GM18907 (cell line): ENCODE measurements at regions not wholly inside any gene's neighbourhood (a gene's known extent, or its start where the extent isn't known, plus 50 kb on each side); places are given as distances from the start of the nearest gene placed in this dataset.
A peak's percentile ranks its signal among the peaks of the same experiment; 100 is the strongest.
"Not testable (repeated sequence)": the region's sequence is repeated elsewhere in the genome, so short reads cannot be mapped to it uniquely, and the experiment has no call there.

Experiments
- ATAC-seq: cut with Tn5 transposase; IDR thresholded peaks from one replicate; pipeline ENCODE4 v1.9.1; 2021; ENCODE audit warnings: mild to moderate bottlenecking, moderate library complexity; ENCODE audit not compliant: unreplicated experiment

- ATAC-seq, result no peak
Observed at GRCh38 chr2:187985195-187985594, 306.5 kb upstream of the GULP1 start.

- no peak for ATAC-seq
Observed at GRCh38 chr2:187985923-187986322, 305.8 kb upstream of the GULP1 start.

- no peak for ATAC-seq
Observed at GRCh38 chr2:187986390-187987105, 305.1 kb upstream of the GULP1 start.

GRCh38 chr2:187988348-187988747 lies 303.3 kb upstream of the GULP1 start:
- ATAC-seq, result no peak

- no peak for ATAC-seq
Observed at GRCh38 chr2:187989925-187990623, 301.6 kb upstream of the GULP1 start.

- no peak for ATAC-seq
Observed at GRCh38 chr2:187991389-187991788, 300.3 kb upstream of the GULP1 start.

- peak; percentile 51 for ATAC-seq
Observed at GRCh38 chr2:187994464-187995331, 297.0 kb upstream of the GULP1 start.

GRCh38 chr2:187995556-187995955 lies 296.1 kb upstream of the GULP1 start:
- ATAC-seq, result no peak

- no peak for ATAC-seq
Observed at GRCh38 chr2:187996630-187997029, 295.0 kb upstream of the GULP1 start.

GRCh38 chr2:188000189-188000588 lies 291.5 kb upstream of the GULP1 start:
- no peak for ATAC-seq

- ATAC-seq, result no peak
Observed at GRCh38 chr2:188003800-188004199, 287.9 kb upstream of the GULP1 start.

GRCh38 chr2:188013767-188014166 lies 277.9 kb upstream of the GULP1 start:
- no peak for ATAC-seq

- no peak for ATAC-seq
Observed at GRCh38 chr2:188016917-188017316, 274.8 kb upstream of the GULP1 start.

- ATAC-seq, result no peak
Observed at GRCh38 chr2:188022389-188022788, 269.3 kb upstream of the GULP1 start.

GRCh38 chr2:188023035-188023434 lies 268.6 kb upstream of the GULP1 start:
- no peak for ATAC-seq

- ATAC-seq, result no peak
Observed at GRCh38 chr2:188024811-188025210, 266.9 kb upstream of the GULP1 start.

- ATAC-seq, result no peak
Observed at GRCh38 chr2:188028739-188029138, 262.9 kb upstream of the GULP1 start.

- no peak for ATAC-seq
Observed at GRCh38 chr2:188032306-188032705, 259.4 kb upstream of the GULP1 start.

- no peak for ATAC-seq
Observed at GRCh38 chr2:188032786-188033185, 258.9 kb upstream of the GULP1 start.

- not testable (repeated sequence) for ATAC-seq
Observed at GRCh38 chr2:188033240-188033639, 258.4 kb upstream of the GULP1 start.

- ATAC-seq, result not testable (repeated sequence)
Observed at GRCh38 chr2:188034102-188034501, 257.6 kb upstream of the GULP1 start.

GRCh38 chr2:188035377-188035776 lies 256.3 kb upstream of the GULP1 start:
- ATAC-seq, result not testable (repeated sequence)
